ENCODE measurements at regions not wholly inside any gene's neighbourhood (a gene's known extent, or its start where the extent isn't known, plus 50 kb on each side); places are given as distances from the start of the nearest gene placed in this dataset.
"Not testable (repeated sequence)": the region's sequence is repeated elsewhere in the genome, so short reads cannot be mapped to it uniquely, and the experiment has no call there.

DNA sequence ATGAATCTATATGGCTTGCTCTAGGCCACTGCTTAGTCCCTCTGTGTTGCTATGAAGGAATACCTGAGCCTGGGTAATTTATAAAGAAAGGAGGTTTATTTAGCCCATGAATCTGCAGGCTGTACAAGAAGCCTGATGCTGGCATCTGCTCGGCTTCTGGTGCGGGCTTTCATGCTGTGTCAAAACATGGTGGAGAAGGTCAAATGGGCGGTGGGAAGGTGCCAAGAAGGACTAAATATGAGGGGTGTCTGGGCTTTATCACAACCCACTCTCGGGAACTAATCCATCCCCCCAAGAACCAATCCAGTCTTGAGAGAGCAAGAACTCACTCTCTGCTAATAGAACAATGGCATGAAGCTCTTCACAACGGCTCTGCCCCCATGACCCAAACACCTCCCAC lies 481.6 kb downstream of the EIPR1 start:
- no peak for DNase-seq (ENCODE audit: low read depth)

DNA sequence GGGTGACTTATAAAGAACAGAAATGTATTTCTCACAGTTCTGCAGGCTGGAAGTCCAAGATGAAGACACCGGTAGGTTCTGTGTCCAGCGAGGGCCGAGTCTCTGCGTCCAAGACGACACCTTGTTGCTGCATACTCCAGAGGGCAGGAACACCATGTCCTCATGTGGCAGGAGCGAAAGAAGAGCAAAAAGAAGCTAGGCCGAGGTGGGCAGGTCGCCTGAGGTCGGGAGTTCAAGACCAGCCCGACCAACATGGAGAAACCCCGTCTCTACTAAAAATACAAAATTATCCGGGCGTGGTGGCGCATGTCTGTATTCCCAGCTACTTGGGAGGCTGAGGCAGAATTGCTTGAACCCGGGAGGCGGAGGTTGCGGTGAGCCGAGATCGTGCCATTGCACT lies 483.6 kb downstream of the EIPR1 start:
- not testable (repeated sequence) for DNase-seq (ENCODE audit: low read depth)

DNA sequence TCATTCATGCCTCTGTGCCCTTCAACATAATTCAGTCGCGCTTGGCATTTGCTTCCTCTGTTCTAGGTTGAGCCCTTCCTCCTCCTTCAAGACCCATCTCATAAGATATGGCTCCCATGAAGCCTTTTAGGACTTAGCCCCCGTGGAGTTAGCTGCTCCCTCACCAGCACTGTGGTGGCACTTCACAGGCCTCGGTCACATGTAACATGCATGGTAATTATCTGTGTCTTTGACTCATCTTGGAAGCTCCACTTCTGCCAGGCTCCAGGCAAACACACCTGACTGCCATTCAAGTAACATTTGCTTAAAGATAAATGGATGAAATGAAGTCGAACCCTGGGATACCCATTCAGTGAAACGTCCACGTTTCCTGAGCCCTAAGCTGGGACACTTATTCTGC lies 484.7 kb downstream of the EIPR1 start:
- DNase-seq (ENCODE audit: low read depth) = no peak

DNA sequence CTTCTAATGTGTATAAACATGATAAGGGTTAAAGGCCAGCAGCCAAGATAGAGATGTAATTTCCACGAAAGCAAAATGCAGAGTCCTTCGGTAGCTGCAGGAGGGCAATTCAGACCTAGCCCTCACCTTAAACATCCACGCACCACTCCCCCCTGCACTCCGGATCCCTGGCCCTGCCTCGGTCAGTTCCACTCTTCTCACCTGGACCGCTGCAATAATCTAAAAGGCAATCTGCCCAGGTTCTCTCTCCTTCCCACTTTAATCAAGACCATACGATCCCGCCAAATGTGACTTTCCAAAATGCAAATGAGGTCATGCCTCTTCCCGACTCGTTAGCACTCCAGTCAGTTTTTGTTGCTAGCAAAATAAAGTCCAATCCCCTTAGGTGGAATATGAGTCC lies 485.2 kb downstream of the EIPR1 start:
- DNase-seq (ENCODE audit: low read depth) = no peak

DNA sequence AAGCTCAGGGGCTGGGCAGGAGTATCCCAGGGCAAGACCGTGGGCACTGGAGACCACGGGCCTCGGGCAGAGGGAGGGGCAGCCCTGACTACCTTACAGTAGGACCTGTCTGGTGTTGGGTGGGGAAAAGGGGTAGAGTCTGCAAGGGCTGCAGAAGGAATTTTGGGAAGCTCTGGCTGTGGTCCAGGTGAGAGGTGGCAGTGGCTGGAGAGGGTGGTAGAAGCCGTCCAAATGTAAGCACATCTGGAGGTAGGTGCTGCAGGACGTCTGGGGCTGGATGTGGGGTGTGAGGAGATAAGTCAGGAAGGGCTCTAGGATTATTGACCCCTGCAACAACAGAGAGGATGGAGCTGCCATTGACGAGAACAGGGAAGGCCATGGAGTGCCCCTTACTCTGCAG lies 486.7 kb downstream of the EIPR1 start:
- no peak for DNase-seq (ENCODE audit: low read depth)

- DNase-seq (ENCODE audit: low read depth) = no peak
These were observed 487.4 kb downstream of the EIPR1 start for GRCh38 chr2:2890246-2890645.

DNA sequence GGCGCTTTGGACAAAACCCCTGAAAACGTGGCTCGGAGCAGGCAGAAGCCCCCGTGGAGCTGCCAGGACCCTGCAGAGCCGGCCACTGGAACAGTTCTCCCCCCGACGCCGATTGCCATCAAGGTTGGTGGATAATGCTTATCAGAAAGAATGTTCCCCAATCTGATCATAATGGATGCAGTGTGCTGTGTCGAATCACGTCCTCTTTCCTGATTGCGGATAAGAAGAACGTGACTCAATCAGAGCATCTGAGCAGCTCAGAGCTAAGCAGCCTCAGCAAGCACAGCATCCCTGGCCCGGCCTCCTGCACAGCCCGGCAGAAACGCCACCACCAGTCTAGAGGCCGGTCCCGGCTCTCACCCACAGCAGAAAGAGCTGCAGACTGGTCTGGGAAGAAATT lies 488.0 kb downstream of the EIPR1 start:
- DNase-seq (ENCODE audit: low read depth) = no peak

GRCh38 chr2:2889141-2889540 lies 488.5 kb downstream of the EIPR1 start:
- DNase-seq (ENCODE audit: low read depth) = no peak

- no peak for DNase-seq (ENCODE audit: low read depth)
These were observed 489.7 kb downstream of the EIPR1 start for GRCh38 chr2:2887772-2888387.

DNA sequence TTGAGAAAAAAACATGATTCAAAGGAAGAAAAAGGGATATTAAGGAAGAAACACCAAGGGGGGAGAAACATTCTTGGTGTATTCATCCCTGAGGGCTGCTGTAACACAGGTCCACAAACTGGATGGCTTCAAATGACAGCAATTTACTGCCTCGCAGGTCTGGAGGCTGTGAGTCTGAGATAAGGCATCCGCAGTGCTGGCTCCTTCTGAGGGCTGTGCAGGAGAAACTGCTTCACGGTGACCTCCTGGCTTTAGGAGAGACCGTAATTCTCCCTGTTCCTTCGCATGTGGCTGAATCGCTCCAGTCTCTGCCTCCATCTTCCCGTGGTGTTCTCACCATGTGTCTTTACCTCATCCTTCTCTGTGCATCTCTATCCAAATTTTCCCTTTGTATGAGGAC lies 490.7 kb downstream of the EIPR1 start:
- DNase-seq (ENCODE audit: low read depth) = no peak

DNA sequence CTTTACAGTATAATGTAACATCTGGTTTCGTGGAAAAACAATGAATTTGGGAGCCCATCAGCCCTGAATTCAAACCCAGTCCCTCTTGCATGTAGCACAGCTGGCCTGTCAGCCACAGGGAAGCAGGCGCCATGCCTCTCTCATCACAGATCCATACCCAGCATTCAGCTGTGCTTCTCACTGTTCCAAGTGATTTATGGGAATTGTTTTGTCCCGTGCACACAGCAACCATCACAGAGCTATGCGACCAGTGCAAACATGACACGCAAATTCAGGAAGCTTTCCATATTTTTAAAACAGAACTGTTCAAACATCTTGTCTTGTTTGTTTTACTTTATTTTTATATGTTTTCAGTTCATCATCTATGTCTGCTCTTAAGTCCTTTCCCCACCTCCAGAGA lies 496.1 kb downstream of the EIPR1 start:
- no peak for DNase-seq (ENCODE audit: low read depth)

DNA sequence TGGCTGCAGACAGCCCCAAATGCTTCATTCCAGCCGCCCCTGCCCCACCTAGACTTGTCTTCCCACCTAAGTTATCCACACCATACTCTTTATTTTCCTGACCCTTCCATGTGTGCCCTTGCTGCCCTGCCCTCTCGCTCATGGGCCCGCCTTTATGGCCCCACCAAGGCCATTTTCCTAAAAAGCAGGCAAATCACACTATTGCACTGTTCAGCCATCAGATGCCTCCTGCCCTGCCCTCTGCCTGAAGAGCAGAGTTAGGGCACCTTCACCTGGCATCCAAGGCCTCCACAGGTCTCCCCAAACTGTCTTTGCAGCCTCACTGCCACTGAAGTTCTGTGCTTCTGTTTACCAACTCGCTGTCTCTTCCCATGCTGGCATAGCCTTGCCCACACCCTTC lies 496.7 kb downstream of the EIPR1 start:
- no peak for DNase-seq (ENCODE audit: low read depth)

DNA sequence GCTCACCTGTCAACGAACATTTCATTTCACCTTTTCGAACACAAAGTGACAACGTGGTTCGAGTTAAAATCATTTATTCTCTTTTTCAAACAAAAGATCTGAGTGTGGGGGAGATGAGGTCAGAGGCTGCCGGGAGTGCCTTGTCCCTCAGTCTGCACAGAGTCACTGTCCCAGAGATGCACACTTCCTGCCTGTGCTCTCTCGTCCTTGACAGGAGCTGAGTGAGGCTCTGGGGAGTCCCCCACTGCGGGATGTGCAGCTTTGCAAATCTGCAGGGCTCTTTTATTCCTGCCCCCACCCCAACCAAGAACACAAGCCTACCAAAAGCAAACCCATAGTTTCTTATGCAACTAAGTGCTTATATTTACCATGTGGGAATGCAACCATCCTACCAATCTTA lies 497.8 kb downstream of the EIPR1 start:
- DNase-seq (ENCODE audit: low read depth) = no peak

DNA sequence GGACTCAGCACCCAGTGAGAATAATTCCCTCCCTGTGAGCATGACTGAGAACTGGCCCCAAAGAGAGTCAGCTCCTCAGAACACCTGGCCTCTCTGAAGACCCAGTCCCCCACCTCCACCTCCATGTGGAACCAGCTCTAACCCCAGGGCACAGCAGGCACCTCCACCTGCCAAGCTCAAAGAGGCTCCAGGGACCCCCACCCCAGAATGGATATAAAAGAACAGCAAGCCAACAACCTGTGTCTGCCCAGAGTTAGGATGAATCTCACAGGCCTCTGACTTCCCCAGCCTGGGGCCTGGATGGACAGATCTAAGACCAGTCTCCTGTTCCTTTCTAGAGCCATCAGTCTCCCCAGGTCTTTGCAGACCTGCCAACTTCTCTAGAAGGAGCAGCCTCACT lies 498.5 kb downstream of the EIPR1 start:
- DNase-seq (ENCODE audit: low read depth) = no peak

DNA sequence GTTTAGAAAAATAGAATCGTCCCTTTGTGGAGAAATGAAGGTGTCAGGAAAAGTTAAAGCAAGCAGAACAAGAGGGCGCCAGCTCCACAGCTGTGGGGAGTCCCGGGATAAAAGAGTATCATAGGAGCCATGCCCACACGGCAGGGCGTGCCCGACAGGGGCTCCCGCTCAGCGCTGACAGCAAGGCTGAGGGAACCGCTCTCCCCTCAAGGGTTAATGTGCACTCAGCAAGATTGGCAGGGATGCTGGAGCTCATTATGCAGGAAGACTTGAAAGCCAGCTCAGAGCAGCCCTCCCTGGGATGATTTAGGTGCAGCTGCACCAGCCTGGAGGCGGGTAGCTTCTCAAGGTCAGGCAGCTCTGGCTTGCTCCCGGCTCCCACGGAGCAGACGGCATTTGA lies 500.2 kb downstream of the EIPR1 start:
- DNase-seq (ENCODE audit: low read depth) = no peak

- DNase-seq (ENCODE audit: low read depth) = no peak
These were observed 501.0 kb downstream of the EIPR1 start for GRCh38 chr2:2876331-2877221.

DNA sequence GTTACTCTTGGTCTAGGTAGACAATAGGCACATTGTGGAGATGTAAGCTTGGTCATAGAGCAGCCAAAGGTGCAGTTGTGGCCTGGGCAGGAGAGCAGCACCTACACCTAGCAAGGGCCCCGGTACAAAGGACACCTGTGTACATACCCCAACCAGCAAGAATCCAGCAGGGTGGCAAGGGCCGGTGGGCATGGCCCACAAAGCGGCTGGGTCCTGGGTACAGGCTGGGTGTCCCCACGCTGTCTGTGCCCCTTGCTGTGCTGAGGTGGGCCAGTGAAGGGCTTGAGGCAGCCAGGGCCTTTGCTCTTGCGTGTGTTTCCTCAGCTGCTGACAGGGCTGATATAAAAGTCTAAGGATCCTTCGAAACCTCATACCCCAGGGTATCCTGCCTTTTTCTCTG lies 501.8 kb downstream of the EIPR1 start:
- DNase-seq (ENCODE audit: low read depth) = no peak

GRCh38 chr2:2875296-2875695 lies 502.3 kb downstream of the EIPR1 start:
- no peak for DNase-seq (ENCODE audit: low read depth)

GRCh38 chr2:2874805-2875204 lies 502.8 kb downstream of the EIPR1 start:
- no peak for DNase-seq (ENCODE audit: low read depth)

DNA sequence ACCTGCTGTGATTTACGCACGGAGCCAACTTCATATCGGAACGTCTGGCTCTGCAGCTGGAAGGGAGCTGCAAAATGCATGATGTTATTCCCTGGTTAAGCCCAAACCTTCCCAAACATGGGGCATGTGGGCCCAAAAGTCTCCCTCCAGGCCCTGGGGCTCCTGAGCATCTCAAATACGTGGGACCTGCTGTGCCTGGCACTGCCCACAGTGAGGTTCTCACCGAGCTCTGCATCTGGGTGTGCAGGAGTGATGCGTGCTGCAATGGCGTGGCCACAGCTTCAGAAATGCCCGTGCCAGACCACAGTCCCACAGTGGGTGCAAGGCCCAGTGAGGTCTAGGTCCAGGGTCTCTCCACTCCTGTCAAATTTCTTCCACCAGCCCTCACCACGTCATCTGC lies 503.3 kb downstream of the EIPR1 start:
- no peak for DNase-seq (ENCODE audit: low read depth)

- no peak for DNase-seq (ENCODE audit: low read depth)
These were observed 504.2 kb downstream of the EIPR1 start for GRCh38 chr2:2873450-2873811.

- DNase-seq (ENCODE audit: low read depth) = no peak
These were observed 504.7 kb downstream of the EIPR1 start for GRCh38 chr2:2872713-2873449.

DNA sequence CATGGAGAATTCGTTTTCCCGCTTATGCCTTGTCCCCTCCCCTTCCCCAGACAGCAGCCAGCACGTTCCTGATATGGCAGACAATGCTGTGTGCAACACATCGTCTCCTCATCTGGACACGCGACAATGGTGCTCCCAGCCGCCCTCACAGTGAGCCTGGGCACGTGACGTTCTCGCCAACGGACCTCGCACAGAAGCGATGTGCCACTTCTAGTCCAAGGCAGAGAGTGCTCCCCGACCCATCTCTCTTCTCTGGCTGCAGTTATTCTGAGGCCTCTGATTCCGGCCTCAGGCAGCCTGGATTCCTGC lies 505.4 kb downstream of the EIPR1 start:
- no peak for DNase-seq (ENCODE audit: low read depth)
